Ovary (tissue), 3 donors: ENCODE measurements at regions not wholly inside any gene's neighbourhood (a gene's known extent, or its start where the extent isn't known, plus 50 kb on each side); places are given as distances from the start of the nearest gene placed in this dataset.
"Not testable (repeated sequence)": the region's sequence is repeated elsewhere in the genome, so short reads cannot be mapped to it uniquely, and the experiment has no call there.

ENCODE experiments used
- EP300 ChIP-seq: sonication (generic); formaldehyde crosslinking; IDR thresholded peaks from one replicate; pipeline ENCODE4 v1.6.1; 2017; ENCODE audit warnings: antibody characterized with exemption
- POLR2A ChIP-seq: fragments of 450-650 bp; IDR thresholded peaks from one replicate; pipeline ENCODE4 v1.6.1; 2017; ENCODE audit warnings: antibody characterized with exemption, mild to moderate bottlenecking, moderate library complexity
- TF ChIP-seq, protein P1 (sequence below), 3 donors: fragments of 450-650 bp in 2 of 3; fragments of 200-600 bp in 1 of 3; IDR thresholded peaks; one replicate each; pipeline versions ENCODE4 v1.5.1 to v1.8.0; 2016 to 2022; ENCODE audit warnings: antibody characterized with exemption in 3 of 3, mild to moderate bottlenecking in 1 of 3
- donor health status: DM: no; HTN: no; CAD: no.

GRCh38 chr1:91095321-91095720, 73.5 kb upstream of the ZNF644 start:
- TF ChIP-seq EP300, POLR2A: not testable (repeated sequence)
- TF ChIP-seq, protein P1, sequence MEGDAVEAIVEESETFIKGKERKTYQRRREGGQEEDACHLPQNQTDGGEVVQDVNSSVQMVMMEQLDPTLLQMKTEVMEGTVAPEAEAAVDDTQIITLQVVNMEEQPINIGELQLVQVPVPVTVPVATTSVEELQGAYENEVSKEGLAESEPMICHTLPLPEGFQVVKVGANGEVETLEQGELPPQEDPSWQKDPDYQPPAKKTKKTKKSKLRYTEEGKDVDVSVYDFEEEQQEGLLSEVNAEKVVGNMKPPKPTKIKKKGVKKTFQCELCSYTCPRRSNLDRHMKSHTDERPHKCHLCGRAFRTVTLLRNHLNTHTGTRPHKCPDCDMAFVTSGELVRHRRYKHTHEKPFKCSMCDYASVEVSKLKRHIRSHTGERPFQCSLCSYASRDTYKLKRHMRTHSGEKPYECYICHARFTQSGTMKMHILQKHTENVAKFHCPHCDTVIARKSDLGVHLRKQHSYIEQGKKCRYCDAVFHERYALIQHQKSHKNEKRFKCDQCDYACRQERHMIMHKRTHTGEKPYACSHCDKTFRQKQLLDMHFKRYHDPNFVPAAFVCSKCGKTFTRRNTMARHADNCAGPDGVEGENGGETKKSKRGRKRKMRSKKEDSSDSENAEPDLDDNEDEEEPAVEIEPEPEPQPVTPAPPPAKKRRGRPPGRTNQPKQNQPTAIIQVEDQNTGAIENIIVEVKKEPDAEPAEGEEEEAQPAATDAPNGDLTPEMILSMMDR (IDR thresholded peaks at IDR 0.05) = not testable (repeated sequence)
